ENCODE measurements at regions not wholly inside any gene's neighbourhood (a gene's known extent, or its start where the extent isn't known, plus 50 kb on each side); places are given as distances from the start of the nearest gene placed in this dataset.

DNA sequence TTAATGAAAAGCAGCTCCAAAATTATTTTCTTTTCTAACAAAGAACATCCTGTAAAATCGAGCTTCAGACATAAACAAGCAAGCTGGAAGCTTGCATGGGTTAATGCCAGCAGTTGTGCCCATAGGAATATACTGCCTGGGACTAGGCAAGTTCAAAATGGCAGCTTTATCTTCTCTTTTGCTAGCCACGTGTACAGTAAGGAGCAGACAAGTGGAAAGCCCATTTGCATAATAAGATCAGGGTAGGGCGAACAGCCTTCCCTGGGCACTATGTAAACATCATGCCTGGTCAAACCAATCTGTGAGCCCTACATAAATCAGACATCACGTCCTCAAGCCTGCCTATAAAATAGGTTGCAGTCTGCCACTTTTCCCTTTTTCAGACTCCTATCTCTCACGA, 489.7 kb downstream of the RFC3 start:
- TF ChIP-seq, protein P1, sequence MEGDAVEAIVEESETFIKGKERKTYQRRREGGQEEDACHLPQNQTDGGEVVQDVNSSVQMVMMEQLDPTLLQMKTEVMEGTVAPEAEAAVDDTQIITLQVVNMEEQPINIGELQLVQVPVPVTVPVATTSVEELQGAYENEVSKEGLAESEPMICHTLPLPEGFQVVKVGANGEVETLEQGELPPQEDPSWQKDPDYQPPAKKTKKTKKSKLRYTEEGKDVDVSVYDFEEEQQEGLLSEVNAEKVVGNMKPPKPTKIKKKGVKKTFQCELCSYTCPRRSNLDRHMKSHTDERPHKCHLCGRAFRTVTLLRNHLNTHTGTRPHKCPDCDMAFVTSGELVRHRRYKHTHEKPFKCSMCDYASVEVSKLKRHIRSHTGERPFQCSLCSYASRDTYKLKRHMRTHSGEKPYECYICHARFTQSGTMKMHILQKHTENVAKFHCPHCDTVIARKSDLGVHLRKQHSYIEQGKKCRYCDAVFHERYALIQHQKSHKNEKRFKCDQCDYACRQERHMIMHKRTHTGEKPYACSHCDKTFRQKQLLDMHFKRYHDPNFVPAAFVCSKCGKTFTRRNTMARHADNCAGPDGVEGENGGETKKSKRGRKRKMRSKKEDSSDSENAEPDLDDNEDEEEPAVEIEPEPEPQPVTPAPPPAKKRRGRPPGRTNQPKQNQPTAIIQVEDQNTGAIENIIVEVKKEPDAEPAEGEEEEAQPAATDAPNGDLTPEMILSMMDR (conservative IDR thresholded peaks at IDR 0.05), result no peak
- H3K23me2 ChIP-seq (ENCODE audit: insufficient read length, low read depth, low read length, poor library complexity, severe bottlenecking), result no peaks in the 10 kb centered on the region

More for the DNA sequence above, 489.7 kb downstream of the RFC3 start:
- no peaks in the 10 kb centered on the region for H4K20me1 ChIP-seq (ENCODE audit: control insufficient read depth, insufficient read depth, insufficient read length)
- H3K27me3 ChIP-seq (ENCODE audit: insufficient read depth, low read length), result no peaks in the 10 kb centered on the region
- H2BK120ac ChIP-seq (ENCODE audit: low read depth, low read length, poor library complexity, severe bottlenecking), result no peak overlapping the region
- no peak overlapping the region for H3K23ac ChIP-seq (ENCODE audit: insufficient read length, low read depth, low read length)
- H3K79me1 ChIP-seq (ENCODE audit: insufficient read depth, low read depth, low read length, poor library complexity, severe bottlenecking), result no peaks in the 10 kb centered on the region
- no peaks in the 10 kb centered on the region for H3K9me3 ChIP-seq (ENCODE audit: control insufficient read depth, low read depth, low read length)
- no peak overlapping the region for H2BK12ac ChIP-seq (ENCODE audit: insufficient read length, low read depth, low read length)
- no peak overlapping the region for H3K4ac ChIP-seq (ENCODE audit: low read depth, low read length)
- no peak overlapping the region for H2BK20ac ChIP-seq (ENCODE audit: low read depth, low read length, poor library complexity, severe bottlenecking)
- no peak overlapping the region for H3K27ac Mint-ChIP-seq
- no CpG with 5 or more reads among the region's 5 CpGs for WGBS (ENCODE audit: extremely low coverage, insufficient read length, low lambda C conversion rate)
- no peak overlapping the region for H4K8ac ChIP-seq (replicated peaks; ENCODE audit: insufficient read length, low read depth, low read length)
- H3T11ph ChIP-seq (ENCODE audit: low read length), result no peak overlapping the region
- no peaks in the 10 kb centered on the region for H3K36me3 Mint-ChIP-seq (ENCODE audit: insufficient read depth in 1 of 3, low read depth in 3 of 3)
- no peak overlapping the region for H3K4me3 Mint-ChIP-seq
- H4K91ac ChIP-seq (ENCODE audit: insufficient read length, low read depth, low read length), result no peak overlapping the region
- DNase-seq, result no peak
- H3K79me2 ChIP-seq (ENCODE audit: insufficient read depth, low read length), result no peaks in the 10 kb centered on the region
- H3K56ac ChIP-seq (ENCODE audit: insufficient read length, low read depth, low read length), result no peak overlapping the region
- H3K4me2 ChIP-seq (ENCODE audit: insufficient read depth, insufficient read length, low read length), result no peak overlapping the region
- H2BK5ac ChIP-seq (ENCODE audit: insufficient read length, low read length), result no peak overlapping the region
- no peak overlapping the region for H3K14ac ChIP-seq (ENCODE audit: insufficient read depth, low read length)
- no peak overlapping the region for H3K18ac ChIP-seq (ENCODE audit: insufficient read length, low read depth, low read length)
- H3K4me1 ChIP-seq (ENCODE audit: insufficient read depth, low read length), result no peaks in the 10 kb centered on the region
- no peak overlapping the region for H2AK5ac ChIP-seq (ENCODE audit: insufficient read length, low read length)
- H2BK15ac ChIP-seq (ENCODE audit: low read depth, low read length), result no peak overlapping the region
- no peaks in the 10 kb centered on the region for H3K9me3 Mint-ChIP-seq
- H4K5ac ChIP-seq (ENCODE audit: insufficient read length, low read depth, low read length), result no peak overlapping the region
- H3K4me1 Mint-ChIP-seq, result no peaks in the 10 kb centered on the region
- H2AFZ ChIP-seq (ENCODE audit: low read length), result no peak overlapping the region
- no peaks in the 10 kb centered on the region for H3K27me3 Mint-ChIP-seq (ENCODE audit: low read depth)
- H3K9ac ChIP-seq (ENCODE audit: extremely low read depth, insufficient read length, low read length), result no peak overlapping the region
- no peak overlapping the region for H3K27ac ChIP-seq (ENCODE audit: insufficient read length, low read depth, low read length)

All from H9 (cell line).